NCI-H1092 (cell line): ENCODE measurements at regions not wholly inside any gene's neighbourhood (a gene's known extent, or its start where the extent isn't known, plus 50 kb on each side); places are given as distances from the start of the nearest gene placed in this dataset.
"Not testable (repeated sequence)": the region's sequence is repeated elsewhere in the genome, so short reads cannot be mapped to it uniquely, and the experiment has no call there.

ENCODE experiments used
- DNase-seq: peaks from one replicate; lab custom pipeline; 2025; lab: John Stamatoyannopoulos, UW

DNA sequence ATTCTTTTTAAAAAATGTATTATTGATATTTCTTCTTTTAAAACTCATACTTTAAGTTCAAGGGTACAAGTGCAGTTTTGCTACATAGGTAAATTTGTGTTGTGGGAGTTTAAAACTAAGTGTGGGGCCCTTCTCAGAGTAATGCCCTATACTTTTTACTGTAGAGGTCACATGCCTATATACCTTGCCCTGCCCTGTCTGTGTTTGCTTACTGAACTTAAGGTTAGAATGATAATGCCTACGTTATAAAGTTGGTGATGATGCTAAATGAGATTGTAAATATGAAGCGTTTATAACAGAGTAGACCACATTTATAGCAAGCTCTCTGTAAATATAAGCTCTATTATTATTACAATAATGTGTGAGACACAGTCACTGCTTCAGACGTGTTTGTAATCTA lies 261.9 kb downstream of the RASSF9 start:
- no peak for DNase-seq

GRCh38 chr12:85575120-85576096 lies 260.8 kb downstream of the RASSF9 start:
- DNase-seq: peak; percentile 34

- no peak for DNase-seq
These were observed 255.5 kb downstream of the RASSF9 start for GRCh38 chr12:85580562-85581168.

GRCh38 chr12:85587158-85587557 lies 249.1 kb downstream of the RASSF9 start:
- DNase-seq: no peak

DNA sequence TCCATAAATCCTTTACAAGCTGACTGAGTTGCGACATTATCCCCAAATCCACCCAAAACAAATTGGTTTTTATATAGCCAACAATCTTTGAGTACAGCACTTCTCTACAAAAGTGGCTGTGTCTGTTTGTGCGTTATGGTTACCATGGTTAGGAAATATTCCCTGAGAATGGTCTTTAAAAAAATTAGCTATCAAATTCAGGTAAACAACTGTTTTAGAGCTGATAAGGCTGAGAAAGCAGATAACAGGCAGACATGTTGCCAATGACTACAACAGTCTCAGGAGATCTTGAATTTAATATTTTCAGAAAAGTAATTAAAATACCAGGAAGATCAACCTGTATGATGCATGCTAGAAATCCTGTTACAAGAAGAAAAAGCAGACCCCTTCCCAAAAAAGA lies 248.0 kb downstream of the RASSF9 start:
- no peak for DNase-seq

- no peak for DNase-seq
These were observed 235.4 kb downstream of the RASSF9 start for GRCh38 chr12:85600841-85601240.

GRCh38 chr12:85603556-85603955 lies 232.7 kb downstream of the RASSF9 start:
- no peak for DNase-seq

DNA sequence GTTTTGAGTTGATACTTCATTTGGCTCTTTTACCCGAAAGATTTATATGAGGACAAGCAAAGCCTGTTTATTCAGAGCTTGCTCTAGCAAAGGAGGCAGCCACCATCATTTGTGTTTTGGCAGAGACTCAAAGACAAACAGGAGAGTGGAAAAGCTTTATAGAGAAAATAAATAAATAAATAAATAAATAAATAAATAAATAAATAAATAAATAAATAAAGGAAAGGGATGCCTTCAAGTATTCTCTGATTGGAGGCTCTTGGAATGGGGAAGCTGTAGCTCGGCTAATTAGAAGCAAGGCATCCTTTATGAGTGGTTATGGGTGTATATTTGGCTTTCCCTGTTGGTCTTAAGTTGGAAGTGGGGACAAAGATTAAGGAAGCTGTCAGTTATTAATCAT lies 229.8 kb downstream of the RASSF9 start:
- DNase-seq: no peak

- no peak for DNase-seq
These were observed 226.4 kb downstream of the RASSF9 start for GRCh38 chr12:85609778-85610177.

DNA sequence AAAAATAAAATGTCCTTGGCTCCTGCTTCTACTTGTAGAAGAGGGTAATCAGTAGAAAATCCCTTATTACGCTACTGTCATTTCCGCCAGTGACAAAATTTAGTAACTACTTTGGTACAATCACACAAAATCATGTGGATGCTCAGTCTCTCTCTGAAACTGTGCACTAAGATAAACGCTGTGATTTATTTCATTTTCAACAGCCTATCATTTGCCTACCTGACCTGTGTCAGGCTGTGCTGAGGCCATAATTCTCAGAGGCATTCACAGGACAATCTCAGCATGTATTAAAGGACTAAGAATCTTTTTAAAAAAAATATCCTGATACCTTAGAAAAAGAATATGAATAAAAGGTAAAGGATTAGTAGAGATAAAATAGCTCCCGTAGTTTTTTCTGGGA lies 226.0 kb downstream of the RASSF9 start:
- no peak for DNase-seq

DNA sequence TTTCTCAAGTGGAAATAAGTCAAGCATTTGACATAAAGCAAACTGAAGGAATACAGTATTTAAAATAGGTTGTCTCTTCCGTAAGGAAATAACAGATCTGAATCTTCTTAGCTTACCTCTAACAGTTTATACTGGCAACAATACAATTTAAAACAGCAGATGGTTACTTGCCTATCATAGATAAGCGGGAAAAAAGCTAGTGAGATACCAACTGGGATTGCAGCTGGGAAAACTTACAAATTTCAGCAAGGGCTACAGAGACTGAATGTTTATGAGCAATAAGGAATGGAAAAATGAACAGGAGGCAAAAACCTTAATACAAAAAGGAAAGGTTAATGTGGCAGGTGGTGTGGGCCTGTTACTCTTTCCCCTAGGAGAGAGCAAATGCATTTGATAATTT lies 220.0 kb downstream of the RASSF9 start:
- DNase-seq: no peak

DNA sequence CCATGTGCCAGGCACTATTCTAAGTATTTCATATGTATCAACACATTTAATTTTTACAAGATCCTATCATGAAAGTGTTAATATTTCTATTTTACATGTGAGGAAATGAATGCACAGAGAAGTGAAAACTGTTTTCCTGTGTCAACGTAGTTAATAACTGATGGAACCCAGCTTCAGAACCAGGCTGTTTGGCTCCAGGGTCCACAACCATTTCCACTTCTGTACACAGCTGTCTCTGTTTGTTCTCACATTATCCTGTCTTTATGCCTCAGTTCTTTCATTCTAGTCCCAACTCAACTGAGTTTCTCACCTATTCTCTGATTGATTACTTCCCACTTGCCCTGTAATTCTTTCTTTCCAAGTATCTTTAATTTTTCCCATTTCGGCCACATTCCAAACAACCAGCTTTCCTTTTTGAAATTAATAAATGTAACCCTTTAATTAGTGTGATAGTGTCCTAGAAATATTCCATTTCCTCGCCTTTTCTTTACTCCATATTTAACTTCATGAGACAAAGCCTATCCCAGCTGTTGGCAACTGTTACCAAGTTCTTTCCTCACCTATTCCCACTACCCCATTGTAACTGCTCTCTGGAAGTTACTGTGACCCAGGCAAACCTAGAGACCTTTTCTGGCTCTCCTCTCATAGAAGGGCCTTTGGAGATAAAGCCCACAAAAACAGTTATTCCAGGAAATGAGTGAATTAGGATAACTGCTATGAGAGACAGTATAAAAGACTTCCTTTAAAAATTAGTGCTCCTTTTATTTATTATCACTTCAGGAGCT lies 218.7 kb downstream of the RASSF9 start:
- DNase-seq: no peak

DNA sequence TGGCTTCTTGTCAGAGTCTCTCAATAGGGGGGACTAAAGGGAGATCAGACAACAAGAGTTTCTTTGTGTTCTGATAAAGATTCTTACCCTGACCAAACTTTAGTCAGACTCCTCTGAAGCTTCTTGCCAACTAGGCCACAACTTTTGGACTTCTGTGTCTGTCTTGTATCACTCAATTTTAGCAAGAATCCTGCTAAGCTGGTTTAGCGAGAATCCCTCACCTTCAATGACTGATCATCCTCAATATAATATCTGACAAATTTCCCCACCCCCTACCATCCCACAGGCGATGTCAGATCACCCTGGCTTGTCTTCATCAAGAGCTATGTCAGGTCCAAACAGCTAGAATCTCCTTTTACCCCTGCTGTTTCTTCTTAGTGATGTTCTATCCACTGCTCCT lies 215.2 kb downstream of the RASSF9 start:
- DNase-seq: no peak

GRCh38 chr12:85623763-85624162 lies 212.4 kb downstream of the RASSF9 start:
- no peak for DNase-seq

GRCh38 chr12:85625467-85625866 lies 210.7 kb downstream of the RASSF9 start:
- DNase-seq: no peak

DNA sequence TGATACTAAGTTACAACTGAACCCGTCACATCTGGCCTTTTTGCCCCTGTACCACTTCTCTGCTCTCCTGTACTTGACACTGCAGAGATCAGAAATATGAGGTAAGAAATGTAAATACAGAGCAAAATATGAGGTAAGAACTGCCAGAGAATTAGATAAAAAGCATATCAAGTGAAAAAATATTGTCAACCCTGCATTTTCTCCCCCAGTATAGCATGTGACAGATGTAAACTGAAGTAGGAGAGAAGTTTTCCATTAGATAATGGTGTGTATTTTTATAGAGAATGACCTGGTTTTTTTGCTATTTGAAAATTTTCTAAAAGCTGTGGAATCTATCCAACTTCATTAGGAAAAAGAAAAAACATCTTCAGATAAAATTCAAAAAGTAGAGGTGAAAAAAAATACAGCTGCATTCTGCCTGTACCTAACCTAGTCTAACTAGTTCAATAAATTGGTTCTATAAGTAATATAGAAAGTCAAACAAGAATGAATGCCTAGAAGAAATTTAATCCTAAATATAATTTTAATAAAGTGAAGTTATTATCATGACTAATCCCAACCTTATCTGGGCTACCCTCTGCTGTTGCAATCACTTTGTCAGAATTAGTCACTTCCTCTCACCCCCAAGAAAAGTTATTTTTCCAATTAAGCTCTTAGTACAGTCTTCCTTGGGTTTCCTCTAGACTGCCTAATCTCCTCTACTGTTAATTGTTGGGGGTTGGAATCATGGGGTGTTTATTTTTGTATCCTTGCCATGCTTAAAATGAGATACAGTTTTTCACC lies 210.0 kb downstream of the RASSF9 start:
- no peak for DNase-seq

DNA sequence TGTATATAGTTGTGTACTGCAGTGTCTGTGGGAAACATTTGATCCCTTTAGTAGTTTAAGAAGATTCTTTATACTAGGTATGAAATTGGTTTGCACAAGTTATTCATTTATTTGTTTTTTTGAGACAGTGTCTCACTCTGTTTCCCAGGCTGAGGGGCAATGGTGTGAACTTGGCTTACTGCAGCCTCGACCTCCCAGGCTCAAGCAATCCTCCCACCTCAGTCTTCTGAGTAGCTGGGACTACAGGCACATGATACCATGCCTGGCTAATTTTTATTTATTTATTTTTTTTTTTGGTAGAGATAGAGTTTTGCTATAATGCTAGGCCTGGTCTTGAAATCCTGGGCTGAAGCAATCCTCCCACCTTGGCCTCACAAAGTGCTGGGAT lies 209.4 kb downstream of the RASSF9 start:
- DNase-seq: no peak

DNA sequence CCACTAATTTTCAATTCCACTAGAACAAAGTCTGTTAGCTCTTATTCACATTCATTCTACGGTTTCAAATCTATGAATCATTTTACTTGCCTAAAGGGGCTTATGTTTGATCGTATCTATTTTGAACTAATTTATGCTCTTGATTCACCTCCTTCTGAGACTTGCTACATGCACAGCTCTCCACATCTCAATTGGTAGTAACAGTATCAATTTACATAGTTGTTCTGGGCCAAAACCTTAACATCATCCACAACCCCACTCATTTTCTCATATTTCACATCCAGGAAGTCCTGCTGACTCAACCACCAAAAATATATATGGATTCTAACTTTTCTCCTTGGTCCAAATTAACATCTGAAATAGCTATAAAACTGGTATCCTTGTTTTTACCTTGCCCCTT lies 208.6 kb downstream of the RASSF9 start:
- no peak for DNase-seq

- DNase-seq: not testable (repeated sequence)
These were observed 207.6 kb downstream of the RASSF9 start for GRCh38 chr12:85628562-85628961.

GRCh38 chr12:85630851-85631250 lies 205.4 kb downstream of the RASSF9 start:
- DNase-seq: no peak

- no peak for DNase-seq
These were observed 203.8 kb downstream of the RASSF9 start for GRCh38 chr12:85632390-85632789.

GRCh38 chr12:85633491-85633890 lies 202.7 kb downstream of the RASSF9 start:
- no peak for DNase-seq
